CD4-positive, alpha-beta T cell treated with Interleukin-15 for 4 hours (primary cell): ENCODE measurements at regions not wholly inside any gene's neighbourhood (a gene's known extent, or its start where the extent isn't known, plus 50 kb on each side); places are given as distances from the start of the nearest gene placed in this dataset.

Experiments used
- DNase-seq: peaks from one replicate; pipeline ENCODE4 v3.0.0-alpha.2; 2020; ENCODE audit warnings: low spot score

- DNase-seq: no peak
These were observed 56.5 kb upstream of the BCAT1 start for GRCh38 chr12:25005376-25005775.

GRCh38 chr12:25004447-25004846, 55.5 kb upstream of the BCAT1 start:
- no peak for DNase-seq

- DNase-seq: no peak
These were observed 52.4 kb upstream of the BCAT1 start for GRCh38 chr12:25001311-25001710.
